ENCODE measurements at regions not wholly inside any gene's neighbourhood (a gene's known extent, or its start where the extent isn't known, plus 50 kb on each side); places are given as distances from the start of the nearest gene placed in this dataset.

DNA sequence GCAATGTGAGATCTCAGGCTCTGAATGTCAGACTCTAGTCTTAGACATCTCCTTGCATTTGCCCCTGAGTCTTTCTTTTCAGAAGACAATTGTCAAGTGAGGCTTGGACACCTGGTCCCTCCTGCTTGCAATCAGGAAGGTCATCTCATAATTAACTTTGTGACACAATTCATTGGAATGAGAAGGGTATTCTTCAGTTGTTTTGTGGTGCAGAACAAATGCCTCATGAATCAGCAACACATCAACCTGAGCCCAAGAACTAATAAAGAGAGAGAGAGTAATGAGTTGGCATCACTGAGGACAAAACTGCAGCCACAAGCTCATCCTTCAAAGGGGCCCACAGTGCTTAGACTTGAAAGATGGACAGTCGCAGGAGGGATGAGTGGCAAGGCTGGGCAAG, 375.8 kb downstream of the INSC start:
- DNase-seq = no peak

DNA sequence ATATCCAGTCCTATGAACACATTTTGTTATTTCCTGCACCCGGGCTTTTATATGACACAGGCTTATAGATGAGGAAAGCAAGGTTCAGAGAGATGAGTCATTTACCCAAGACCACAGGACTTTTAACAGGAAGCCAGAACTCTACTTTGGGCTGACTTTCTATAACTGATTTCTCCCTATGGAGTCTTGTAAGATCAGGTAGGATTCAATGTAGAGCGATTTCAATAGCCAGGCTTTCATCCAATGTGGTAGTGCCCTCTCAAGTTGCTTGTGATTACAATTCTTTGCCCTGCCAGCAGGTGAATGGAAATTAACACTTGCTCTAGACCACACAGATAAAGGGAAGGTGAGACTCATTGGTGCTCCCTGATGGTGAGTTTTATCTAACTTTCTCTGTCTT, 378.3 kb downstream of the INSC start:
- no peak for DNase-seq

DNA sequence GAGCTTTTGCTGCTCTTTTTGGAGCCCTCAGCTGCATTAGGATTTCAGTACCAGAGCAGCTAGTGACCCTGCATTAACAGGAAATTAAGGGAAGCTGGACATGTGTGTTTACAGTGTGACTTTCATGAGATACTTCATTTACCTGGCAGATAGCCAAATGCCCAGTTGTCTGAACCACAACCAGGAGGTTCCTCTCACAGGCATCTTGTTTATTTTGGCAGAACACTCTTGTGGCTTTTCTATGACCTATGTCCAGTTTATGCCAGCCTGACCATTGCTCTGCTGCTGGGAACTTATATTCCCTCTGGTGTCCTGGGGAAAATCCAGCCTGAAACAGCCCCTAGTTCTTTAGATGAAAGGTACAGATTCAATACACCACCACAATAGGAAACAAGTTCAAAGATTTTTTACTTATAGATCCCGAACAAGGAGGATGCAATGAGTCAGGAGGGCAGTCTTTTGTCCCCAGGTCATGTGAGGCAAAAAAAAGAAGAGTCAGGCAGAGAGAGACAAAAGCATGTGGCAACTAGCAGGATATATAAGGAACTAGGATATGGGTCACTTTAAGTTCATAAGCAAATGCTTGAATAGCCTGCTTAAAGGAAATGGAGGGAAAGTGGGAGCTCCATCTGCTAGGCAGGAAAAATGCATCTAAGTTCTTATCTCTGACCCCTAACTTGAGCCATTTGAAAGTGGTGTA, 379.3 kb downstream of the INSC start:
- no peak for DNase-seq

DNA sequence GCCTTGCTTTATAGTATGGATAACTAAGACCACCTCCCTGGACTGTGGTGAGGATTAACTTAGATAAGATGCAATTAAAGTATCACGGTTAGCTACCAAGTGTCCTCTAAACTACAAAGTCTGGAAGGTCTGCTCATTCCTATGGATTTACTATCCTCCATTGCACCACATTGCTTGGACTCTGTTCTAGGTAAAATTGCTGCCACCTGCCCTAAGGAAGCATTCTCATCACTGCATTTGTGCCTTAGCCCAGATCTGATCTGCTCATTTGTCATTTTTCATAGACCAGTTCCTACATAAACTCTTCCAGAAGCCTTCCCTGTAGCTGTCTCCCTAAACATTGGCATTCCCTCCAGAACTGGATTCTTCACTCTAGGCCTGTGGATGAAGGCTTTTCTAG, 380.0 kb downstream of the INSC start:
- no peak for DNase-seq

DNA sequence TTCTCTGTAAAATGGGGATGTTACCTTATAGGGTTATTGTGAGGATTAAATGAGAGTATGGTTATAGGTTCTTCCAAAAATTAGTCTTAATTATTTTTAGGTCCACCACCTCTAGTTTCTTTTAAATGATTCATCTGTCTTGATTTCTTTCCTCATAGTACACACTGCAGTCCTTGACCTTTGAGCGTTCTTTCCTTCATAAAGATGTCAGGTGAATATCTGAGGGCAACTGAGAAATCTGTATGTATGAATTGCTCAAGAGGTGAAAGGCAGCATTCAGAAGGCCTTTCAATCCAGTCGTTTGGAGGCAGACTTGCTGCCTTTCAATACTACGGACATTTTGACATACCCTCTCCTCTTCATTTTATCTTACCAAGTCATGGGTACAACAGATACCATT, 380.7 kb downstream of the INSC start:
- DNase-seq = no peak

DNA sequence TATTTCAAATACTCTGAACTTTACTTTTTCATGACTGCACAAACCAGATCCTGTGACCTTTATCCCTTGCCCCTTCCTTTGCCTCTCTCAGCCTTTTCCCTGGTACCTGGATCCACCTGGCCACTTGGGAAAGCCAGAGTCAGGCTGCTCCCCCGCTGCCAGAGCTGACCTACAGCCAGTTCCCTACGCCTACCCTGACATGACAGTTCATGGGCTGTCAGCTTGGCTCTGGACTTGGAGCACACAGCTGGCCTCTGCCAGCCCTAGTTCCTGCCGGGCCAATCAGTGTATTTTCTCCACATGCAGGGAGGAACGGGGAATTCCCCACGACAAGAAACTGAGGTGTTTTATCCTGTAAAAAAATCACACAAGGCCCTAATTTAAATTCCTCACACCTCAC, 382.6 kb downstream of the INSC start:
- no peak for DNase-seq

DNA sequence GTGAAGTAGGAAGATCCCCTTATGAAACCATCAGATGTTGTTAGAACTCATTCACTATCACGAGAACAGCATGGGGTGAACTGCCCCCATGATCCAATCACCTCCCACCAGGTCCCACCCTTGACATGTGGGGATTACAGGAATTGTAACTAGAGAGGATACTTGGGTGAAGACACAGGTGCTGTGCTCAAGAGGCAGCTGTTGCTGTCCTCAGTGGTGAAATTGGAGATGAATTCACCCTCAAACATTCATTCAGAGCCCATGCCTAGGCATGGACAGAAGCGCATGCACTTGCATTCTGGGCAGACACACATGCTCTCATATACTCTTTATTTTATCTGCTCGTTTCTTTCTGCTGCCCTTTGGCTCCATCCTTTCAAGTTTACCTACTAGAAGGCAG, 385.0 kb downstream of the INSC start:
- no peak for DNase-seq

DNA sequence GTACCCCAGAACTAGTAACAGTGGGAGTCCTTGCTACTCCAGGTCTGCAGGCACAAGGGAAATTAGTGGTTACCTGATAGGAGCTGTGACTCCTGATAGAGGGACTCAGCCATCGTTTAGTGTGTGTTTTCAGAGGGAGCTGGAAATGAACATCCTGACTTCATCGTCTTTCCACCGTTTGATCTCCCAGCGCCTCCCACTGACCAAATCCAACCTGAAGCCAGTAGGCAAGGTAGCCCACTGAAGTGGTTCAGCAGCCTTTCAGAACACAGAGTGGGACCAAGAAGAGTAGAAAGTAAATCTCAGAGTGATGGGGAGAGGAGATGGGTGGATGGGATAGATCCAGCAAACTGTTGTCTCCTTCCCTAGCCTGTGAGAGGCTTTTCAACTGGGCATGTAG, 385.9 kb downstream of the INSC start:
- no peak for DNase-seq

DNA sequence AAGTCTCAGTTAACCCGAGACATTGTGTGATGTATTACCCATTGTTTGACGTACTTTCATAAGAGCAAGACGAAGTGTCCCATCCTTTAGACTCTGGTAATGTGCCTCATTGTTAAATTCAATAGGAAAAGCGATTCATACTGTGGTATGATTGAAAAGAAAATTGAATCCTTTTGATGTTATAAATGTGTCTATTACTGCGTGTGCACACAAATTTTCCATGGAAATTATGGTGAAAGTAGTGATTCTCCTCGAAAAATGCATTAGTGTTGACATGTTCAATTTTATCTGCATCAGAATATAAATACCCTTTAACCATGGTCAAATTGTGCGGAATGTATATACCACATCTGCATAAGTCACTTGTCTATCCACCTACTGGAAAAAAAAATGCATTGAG, 386.8 kb downstream of the INSC start:
- no peak for DNase-seq

DNA sequence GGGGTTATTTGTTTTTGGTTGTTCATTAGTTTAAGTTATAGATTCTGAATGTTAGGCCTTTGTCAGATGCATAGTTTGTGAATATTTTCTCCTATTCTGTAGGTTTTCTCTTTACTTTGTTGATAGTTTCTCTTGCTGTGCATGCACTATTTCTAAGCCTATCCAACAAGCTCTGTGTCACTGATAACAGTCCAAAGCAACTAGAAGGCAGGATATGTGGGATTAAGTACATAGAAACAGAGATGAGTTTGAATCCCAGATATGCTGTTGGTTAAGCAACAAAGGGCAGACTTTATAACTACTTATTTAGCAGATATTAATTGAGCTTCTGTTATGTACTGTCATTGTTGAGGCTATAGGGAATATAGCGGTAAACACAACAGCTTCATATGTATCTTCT, 390.4 kb downstream of the INSC start:
- DNase-seq = no peak

DNA sequence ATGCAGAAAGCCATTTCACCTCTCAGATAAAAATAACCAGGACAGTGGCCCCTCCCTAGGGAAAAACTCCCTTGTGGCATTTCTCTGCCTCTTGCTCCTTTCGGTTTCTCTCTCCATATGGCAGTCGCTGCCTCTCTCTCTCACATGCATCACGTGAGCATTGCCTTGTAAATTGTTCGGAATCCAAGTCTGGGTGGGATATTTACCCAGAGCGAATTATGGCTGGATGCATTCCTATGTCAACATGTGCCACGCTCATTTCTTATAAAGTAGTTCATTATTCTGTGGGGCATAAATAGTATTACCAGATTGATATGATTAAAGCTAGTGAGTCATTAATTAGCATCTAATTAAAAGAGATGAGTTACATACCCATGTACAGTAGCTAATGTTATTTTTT, 392.9 kb downstream of the INSC start:
- DNase-seq = no peak

DNA sequence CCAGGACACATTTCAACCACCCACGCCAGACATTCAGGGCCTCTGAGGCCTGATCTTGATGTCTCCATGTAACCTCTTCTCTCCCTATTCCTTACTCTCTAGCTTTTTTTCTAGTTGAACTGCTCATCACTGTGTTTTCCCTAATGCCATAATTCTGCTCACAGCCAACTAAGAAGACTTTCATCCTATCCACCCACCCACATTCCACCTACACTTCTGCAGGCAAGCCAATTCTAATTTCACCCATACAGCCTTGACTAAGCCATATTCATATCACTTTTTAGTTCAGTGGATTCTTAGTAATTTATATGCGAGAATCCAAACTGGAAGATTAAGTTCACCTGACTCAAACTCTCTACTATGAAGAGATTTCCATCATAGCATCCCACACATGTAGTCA, 394.4 kb downstream of the INSC start:
- DNase-seq = no peak

DNA sequence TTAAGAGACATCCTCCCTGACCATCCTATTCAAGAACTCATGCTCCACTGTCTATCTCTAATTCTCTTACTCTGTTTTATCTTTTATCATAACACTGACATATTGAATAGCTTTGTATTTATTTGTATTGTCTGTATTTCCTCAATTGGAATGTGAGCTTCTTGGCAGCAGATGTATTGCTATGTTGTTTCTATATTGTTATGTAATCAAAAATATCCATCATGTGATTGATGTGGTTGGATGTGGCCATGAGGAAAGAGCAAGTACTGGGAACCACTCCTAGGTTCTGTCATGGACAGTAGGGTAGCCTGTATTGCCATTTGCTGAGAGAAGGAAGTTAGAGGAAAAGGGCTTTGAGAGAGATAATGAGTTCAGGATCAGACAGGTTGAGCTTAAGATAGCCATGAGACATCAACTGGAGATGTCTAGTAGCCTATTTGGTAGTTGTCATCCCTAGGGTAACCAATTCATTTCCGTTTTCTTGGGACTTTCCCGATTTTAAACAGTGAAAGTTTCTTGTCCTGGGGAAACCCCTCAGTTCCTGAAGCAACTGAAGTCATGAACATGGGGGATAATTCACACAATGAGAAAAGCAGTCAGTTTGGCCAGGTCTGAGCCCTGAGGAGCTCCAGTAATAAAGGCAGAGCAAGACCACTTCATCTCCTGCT, 404.5 kb downstream of the INSC start:
- no peak for DNase-seq

DNA sequence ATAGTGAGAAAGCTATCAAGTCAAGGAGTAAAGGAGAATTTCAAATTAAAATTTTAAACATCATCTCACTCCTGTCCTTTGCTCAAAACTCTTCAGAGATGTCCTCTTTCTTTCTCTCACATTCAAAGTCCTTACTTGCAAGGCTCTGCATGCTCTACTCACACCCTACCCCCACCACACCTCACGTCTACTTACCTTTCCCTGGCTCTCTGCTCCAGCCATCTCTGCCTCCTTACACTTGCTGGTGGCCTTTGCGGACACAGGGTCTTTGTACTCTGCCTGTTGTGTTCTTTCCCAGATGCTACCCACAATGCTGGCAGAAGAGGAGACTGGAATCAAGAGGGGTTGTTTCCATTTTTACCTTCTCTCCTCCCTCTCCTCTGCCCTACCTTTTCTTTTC, 405.2 kb downstream of the INSC start:
- DNase-seq = no peak

DNA sequence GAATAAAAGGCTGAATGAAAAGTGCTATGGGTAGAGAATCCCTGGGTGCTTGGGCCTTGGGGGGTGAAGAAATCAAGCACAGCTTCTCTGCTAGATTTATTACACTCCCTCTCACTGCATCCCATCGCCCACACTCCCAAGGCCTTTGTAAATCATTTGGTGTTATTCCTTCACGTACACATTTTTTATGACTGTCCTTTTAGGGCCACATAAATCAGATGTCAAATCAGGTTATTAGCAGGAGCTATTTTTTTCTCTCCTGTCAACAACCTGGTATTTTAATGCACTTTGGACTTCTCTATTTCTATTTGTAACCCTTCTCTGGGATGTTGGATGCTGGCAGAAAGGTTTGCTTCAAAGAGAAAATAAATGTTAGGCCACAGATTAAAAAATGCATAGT, 408.8 kb downstream of the INSC start:
- no peak for DNase-seq

DNA sequence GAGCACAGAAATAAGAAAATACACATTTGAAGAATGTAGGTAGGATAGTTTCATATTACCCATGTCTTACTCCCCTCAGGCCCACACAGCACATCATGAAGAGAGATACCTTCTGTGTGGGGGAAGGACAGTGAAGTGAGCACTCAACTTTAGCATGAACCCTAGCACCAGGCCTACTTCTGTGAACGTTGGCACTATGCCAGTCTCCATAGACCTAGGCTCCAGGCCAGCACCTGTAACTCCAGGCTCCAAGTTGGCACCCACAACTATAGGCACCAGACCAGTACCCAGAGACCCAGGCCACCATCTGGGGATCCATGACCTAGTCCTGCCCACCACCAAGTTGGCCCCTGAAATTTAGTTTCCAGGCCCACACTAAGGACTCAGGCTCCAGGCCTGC, 410.9 kb downstream of the INSC start:
- no peak for DNase-seq

DNA sequence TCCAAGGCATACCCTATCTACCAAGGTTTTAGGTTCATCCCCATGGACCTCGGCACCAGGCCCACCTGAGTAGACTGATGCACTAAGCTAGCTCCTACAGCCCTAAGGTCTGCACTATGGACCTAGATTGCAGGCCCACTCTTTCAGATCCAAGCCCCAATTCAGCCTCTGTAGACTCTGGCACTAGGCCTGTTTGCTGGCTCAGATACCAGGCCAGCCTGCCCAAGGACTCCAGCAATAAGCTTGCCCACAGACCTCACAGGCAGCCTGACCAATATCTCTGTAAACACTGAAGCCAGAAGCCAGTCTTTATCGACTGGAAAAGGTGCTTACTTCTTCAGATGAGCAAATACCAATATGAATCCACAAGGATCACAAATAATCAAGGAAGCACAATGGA, 411.3 kb downstream of the INSC start:
- no peak for DNase-seq

DNA sequence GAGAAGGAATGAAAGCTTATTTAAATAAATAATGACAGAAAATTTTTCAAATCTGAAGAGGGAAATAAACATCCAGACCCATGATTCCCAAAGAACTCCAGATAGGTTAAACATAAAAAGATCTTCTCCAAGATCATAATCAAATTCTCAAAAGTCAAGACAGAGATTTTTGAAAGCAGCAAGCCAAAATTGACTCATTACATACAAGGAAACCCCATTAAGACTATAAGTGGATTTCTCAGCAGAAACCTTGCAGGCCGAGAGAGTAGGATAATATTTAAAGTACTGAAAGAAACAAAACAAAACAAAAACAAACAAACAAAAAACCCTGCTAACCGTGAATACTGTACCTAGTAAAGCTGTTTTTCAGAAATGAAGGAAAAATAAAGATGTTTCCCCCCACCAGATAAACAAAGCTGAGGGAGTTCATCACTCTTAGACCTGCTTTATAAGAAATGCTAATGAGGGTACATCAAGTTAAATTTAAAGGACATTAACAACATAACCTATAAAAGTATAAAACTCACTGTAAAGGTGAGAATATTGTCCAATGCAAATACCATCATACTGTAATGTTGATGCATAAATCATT, 412.2 kb downstream of the INSC start:
- no peak for DNase-seq

DNA sequence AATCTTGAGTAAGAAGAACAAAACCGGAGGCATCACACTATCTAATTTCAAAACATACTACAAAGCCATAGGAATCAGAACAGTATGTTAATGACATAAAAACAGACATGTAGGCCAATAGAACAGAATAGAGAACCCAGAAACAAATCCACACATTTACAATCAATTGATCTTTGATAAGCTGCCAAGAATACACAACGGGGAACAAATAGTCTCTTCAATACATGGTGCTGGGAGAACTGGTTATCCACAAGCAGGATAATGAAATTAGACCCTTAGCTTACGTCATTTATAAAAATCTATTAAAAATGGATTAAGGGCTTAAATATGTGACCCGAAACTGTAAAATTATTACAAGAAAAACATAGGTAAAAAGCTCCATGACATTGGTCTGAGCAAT, 417.7 kb downstream of the INSC start:
- no peak for DNase-seq

DNA sequence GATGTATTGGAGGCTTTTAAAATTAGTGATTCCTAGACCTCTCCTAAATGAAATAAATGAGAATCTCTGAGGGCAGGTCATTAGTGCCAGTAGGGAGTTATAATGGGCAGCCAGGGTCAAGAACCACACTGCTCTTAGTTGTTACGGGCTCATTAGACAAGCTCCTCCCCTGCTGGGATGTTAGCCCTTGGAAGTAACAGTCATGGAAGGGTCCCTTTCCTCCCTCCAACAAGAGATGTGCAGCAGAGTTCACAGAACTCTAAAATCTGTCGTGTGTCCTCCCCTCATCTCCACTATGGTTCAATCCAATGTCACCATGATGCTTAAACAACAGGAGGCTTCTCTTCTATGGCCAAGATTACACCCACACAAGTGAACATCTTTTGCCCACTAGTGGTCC, 419.5 kb downstream of the INSC start:
- no peak for DNase-seq

DNA sequence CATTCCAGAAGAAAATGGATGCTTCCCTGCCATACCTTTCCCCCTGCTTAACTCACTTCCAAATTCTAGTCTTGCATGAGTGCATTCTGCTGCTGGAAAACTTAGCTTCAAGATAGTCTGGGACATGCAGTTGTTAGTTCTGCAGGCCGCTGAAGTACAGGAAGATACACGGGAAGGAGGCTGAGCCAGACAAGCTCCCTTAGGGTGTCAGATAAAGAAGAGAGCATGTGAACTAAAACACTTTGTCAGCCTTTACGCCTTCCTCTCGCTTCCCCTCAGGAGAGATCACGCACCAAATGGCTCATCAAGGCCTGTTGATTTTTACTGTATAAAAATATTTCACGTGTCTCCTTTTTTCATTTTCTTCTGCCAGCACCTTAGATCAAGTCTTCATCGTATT, 420.7 kb downstream of the INSC start:
- no peak for DNase-seq

DNA sequence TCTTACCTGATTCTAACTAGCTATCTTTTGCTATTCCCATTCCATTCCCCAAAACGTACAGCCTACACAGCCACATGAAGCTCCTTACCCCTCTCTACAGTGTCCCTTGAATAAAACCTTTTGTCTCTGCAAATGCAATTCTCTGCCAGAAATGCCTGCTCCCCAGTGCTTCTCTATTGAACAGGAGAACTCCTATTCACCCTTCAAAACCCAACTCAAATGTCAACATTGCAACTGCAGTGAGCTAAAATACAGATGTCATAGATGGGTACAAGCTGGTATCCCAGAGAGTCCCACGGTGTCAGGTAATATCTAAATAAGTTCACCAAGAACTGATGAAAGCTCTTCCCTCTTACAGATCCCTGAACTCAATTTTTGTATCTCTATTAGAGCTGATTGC, 421.7 kb downstream of the INSC start:
- DNase-seq = no peak

DNA sequence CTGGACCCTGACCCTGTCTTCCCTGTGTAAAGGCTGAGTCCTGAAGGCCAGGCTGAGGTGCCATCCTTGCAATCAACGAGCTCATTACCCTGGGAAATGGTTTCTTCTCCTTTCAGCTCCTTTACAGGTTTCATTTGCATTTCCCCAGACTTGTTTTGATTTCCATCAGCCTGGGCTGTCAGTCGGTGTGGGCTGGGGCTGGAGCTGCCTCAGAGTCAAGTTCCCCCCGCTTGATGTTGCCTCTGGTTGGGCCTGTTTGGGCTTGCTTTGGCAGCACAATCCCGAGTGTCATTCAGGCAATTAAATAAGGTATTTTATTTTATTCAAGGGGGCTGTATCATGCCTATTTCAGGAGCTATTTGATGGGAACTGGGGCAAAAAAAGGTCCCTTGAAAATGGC, 424.9 kb downstream of the INSC start:
- no peak for DNase-seq

DNA sequence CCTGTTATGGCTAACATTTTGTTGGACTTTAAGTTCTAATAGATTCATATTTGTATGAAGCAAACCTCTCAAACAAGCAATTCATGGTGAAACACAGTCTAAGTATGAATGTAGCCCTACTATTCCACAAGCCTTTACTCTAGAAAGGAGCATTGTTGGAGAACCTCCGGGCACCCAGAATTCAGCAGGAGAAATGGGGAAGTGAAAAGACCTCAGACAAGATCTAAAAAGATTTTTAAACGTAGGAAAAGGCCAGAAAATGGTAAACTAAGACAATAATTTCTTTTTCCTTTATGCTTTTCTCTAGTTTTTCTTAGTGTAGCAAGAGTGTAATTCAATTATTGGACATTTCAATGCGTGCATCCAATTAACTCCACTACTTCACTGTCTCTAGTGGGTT, 426.4 kb downstream of the INSC start:
- no peak for DNase-seq

DNA sequence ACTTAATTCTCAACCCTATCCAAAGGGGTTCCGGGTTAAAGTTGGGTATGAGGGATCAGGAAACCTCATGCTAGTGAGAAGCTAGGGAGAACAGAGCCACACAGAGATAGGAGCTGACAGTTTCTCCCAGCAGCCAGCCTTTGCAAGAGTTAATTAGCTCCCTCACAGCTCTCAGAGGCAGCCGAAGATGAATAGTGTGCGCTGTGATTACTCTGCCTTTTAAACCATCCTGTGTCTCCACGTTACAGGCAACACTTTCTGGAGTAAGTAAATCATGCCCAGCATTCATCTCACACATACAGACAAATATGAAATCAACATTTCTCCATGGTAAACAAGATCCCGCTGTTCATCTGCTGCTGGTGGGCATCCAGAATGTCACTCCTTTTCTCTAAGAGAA, 429.6 kb downstream of the INSC start:
- no peak for DNase-seq
